ENCODE measurements at regions not wholly inside any gene's neighbourhood (a gene's known extent, or its start where the extent isn't known, plus 50 kb on each side); places are given as distances from the start of the nearest gene placed in this dataset.

DNA sequence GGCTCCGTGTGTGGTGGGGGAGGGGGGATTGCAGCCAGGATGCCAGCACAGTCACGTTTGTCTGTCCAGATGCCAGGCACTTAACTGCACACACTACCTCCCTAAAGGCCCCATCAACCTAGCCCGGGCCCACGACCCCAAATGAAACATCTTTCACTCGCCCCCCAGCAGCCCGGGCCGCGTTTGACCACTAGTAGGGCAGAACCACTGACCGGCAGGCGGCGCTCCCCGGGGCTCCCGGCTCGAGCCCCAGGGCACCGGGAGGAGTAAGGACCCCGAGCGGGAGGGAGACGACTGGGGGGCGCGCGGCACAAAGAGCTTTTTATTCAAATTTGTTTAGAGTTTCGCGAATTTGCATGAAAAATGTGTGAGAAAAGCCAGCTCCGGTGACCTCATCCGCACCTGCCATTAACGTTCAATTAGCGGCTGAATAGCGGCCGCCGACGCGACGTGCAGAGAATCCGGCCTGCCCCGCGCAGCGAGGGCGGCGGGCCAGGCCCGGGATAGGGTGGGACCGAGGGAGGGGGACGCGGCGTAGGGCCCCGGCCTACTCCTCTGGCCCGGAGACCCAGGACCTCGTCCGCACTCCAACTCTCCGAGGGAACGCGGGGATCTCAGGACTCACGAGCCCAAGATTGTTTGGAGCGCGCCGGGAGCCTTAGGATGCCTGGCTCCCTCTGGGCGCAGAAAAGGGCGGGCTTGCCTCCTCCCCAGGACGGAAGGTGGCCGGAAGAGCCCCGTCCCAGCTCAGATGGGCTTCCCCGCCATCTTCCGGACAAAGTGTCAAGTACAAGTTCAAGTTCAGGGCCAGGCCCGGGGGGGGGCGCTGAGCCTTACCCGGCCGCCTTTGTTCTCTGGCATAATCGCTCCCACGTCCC, 64.9 kb upstream of the POLG start:
- no peak for DNase-seq

DNA sequence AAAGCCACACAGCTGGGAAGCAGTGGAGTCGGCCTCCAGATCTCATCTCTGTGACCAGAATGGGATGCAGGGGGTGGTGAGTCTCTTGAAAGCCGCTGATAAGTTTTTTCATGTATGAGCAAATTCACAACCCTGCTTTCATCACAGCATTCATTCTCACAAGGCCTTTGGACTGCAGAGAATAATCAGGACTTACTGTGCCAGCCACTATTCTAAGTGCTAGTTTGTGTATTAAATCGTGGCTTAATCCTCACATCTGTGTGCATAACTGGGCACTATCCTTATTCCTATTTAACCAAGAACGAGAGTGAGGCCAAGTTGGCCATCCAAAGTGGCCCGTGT, 64.2 kb upstream of the POLG start:
- DNase-seq = no peak

DNA sequence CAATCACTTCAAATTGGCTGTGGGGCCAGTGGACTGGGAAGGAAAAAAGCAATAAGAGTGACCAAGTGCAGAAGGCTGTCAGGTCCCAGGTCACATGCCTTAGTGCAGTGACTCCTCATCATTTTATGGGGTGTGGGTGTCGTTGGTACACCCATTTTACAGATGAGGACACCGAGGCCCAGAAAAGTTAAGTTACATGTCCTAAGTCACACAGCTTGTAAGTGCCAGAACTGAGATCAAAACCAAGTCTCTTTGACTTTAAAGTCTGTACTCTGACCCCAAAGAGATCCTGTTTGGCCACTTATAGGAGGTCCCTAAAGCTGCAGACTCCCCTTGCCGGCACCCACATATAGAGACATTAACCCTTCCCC, 63.0 kb upstream of the POLG start:
- DNase-seq = no peak

DNA sequence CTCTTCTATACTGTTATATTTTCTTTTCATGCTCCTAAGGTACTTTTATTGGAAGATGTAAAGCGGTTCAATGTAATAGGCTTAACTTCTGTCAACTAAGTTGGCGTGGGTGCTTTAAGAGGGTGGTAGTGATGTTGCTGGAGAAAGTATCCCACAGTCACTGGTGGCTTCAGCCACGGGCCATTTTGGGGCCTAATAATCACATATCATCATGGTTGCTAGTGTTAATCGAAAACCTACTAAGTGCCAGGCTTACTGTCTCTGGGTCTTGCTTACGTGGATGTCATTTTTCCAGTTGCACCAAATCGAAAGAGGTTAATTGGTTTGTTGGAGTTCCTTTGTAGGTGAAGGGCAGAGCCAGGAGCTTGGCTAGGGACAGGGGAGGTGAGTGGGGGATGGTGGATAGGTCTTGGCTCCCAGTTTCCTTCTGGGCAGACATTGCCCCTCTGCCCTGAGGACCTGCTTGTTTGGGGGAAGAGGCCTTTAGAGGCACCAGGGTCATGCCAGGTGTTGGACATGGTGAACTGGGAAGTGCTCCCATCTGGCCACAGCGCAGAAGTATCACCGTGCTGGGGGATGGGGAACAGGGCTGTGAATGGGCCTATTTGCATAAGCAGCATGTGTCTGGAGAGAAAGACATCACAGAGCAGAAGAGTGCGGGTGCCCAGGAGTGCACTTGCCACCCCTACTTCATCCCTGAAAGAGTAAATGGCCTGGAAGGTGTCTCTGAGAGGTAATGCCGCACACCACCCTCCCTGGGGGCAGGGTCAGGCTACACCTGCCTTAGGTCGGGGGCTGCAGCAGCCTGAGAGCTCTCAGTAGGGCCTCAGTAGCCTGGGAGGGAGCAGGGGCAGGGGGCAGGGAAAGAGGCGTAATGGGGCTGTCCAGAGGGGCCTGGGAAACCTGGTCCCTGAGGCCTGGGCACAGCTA, 62.4 kb upstream of the POLG start:
- no peak for DNase-seq

- DNase-seq = peak; percentile 25
Observed at GRCh38 chr15:89395996-89396395, 61.4 kb upstream of the POLG start.

GRCh38 chr15:89395461-89395871, 60.8 kb upstream of the POLG start:
- no peak for DNase-seq

GRCh38 chr15:89395031-89395430, 60.4 kb upstream of the POLG start:
- no peak for DNase-seq

GRCh38 chr15:89393056-89393455, 58.4 kb upstream of the POLG start:
- DNase-seq = no peak

DNA sequence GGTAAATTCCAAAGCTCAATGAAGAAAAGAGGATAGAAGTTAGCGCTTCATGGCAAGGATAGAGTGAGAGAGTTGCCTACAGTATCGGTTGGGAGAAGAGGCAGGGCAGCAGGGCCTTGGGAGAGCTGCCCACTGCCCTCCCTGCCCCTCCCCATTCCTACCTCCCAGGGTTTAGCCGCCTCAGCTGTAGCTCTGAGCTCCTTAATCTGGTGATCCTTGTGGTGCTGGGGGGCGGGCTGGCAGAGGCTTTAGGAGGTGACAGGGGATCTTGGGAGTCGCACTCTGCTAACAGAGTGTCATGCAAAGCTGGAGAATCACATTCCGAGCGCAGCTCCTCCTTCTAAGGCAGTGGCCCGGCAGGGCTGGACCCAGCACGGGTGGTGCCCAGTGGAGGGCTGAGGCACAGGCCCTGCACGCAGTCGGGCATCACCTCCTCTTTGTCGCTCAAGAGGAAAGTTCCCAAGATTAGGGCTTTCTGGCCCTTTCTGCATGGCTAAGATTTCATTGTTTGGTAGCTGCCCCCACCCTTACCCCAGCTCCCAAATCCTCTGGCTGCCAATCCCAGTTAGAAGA, 57.1 kb upstream of the POLG start:
- DNase-seq = no peak

- DNase-seq = no peak
Observed at GRCh38 chr15:89389841-89390603, 55.4 kb upstream of the POLG start.

- no peak for DNase-seq
Observed at GRCh38 chr15:89387140-89387903, 52.7 kb upstream of the POLG start.

GRCh38 chr15:89385596-89386331, 51.1 kb upstream of the POLG start:
- no peak for DNase-seq

Data from KG1 (cell line).